NCI-H1436 (cell line): ENCODE measurements at regions not wholly inside any gene's neighbourhood (a gene's known extent, or its start where the extent isn't known, plus 50 kb on each side); places are given as distances from the start of the nearest gene placed in this dataset.
A peak's percentile ranks its signal among the peaks of the same experiment; 100 is the strongest.

Experiments
- DNase-seq: peaks from one replicate; lab custom pipeline; 2025; lab: John Stamatoyannopoulos, UW

DNA sequence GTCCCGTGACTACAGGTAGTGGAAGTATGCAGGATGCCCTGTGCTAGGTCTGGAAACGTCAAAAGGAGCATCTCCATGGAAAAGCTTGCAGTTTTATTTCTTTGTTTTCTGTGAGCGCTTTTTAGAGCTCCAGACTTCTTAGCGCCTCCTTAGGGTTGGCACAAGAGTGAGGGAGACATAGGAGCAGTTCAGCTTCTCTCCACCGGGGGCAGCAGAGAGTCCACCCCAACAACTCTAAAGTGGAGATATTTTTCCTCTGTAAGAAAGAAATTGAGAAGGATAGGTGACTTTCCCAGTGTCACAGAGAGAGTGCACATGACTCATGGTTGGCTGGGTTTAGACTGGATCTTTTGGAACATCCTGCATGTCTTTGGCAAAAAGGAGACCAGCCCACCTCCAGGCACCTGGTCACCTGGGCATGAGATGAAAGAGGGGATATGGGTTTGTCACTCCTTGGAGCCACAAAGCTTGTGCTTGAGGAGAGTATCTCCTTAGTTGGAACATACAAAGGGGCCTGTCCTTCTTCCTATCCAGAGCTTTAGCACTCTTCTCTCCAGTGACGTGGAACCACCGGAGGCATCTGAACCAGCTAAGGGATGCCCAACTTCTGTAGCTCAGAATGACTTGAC lies 637.7 kb downstream of the SEMA5A start:
- DNase-seq = peak; percentile 0

DNA sequence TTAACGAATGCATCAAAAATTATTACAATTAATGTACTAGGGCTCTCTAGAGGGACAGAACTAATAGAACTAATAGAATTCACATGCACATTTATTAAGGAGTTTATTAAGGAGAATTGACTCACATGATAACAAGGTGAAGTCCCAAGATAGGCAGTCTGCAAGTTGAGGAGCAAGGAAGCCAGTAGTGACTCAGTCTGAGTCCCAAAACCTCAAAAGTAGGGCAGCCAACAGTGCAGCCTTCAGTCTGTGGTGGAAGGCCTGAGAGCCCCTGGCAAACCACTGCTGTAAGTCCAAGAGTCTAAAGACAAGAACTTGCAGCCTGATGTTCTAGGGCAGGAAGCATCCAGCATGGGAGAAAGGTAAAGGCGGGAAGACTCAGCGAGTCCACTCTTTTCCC lies 633.8 kb downstream of the SEMA5A start:
- no peak for DNase-seq

DNA sequence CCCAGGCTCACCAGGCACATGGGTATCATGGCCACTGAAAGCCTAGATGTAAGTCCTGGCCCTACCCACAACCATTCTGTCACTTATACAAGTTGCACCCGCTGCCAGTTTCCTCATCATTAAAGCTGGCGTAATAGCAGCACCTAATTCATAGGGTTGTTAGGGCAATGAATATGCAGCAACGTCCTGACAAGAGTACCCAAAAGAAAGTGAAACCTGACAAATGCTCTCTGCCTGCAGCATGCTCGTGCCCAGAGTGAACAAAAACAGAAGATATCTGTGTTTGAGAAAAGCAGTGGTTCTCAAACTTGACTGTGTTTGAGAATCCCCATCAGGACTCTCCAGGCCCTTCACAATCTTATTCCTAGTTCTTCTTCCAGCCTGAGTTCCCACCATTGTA lies 632.4 kb downstream of the SEMA5A start:
- no peak for DNase-seq

- DNase-seq = no peak
These were observed 626.8 kb downstream of the SEMA5A start for GRCh38 chr5:8919096-8919495.

GRCh38 chr5:8923526-8923925 lies 622.3 kb downstream of the SEMA5A start:
- no peak for DNase-seq

DNA sequence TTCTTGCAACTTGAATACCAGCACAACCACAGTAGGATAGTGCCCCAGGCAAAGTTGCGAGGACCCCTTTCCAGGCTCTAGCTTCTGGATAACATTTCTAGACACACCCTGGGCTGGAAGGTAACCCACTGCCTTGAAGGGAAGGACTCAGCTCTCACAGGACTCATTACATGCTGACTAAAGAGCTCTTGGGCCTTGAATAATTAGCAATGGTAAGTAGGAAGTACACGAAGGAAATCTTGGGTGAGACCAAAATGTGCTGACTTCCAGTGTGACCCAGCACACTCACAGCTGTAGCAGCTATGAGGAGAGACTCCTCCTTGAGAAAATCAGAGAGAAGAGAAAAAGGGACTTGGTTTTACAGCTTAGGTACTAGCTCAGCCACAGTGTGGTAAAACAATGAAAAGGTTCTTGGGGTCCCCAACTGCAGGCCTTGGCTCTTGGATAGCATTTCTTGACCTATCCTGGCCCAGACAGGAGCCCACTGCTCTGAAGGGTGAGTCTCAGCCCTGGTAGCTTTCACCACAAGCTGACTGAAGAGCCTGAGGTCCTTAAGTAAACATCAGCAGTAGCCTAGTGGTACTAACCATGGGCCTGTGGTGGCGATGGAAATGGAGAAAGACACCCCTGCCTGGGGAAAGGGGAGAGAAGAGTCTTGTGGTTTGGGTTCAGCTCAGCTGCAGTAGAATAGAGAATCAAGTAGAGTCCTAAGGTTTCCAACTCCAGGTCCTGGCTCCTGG lies 621.7 kb downstream of the SEMA5A start:
- no peak for DNase-seq

GRCh38 chr5:8930021-8930420 lies 615.9 kb downstream of the SEMA5A start:
- DNase-seq = no peak

- DNase-seq = no peak
These were observed 611.4 kb downstream of the SEMA5A start for GRCh38 chr5:8934455-8934854.

- DNase-seq = no peak
These were observed 604.9 kb downstream of the SEMA5A start for GRCh38 chr5:8940934-8941333.

- DNase-seq = no peak
These were observed 602.6 kb downstream of the SEMA5A start for GRCh38 chr5:8943301-8943700.

DNA sequence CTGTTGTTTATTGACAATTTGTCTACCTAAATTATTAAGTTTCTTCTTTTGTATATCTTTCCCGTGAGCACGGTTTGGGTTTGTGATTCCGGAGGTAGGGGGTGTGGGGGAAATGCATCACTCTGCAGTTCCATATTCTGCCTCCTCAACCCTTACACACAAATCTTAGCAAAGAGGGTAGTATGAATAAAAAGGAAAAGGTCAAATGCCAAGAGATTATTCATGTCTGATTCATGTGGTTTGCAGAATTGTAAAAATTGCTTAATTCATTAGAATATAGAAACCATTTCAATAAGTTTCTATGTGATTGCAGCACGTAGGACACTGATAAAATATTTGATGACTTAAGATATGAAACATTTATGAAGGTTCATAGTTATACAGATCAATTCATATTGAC lies 601.9 kb downstream of the SEMA5A start:
- no peak for DNase-seq

DNA sequence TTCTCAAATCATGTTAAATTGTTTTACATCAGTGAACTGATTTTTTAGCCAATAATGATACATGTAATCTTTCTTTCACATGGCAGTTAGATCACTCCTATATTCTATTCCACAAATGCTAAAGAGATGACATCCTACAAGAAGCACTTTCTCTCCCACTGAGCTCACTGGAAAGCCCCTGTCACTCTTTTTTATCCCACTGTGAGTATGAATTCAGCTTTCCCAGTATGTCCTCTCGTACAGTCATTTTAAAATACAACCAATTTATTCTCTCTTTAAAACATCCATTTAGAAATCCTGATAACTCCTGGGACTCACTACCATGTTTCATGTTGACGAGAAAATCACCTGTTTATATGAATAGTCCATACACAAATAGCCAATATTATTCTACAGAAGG lies 599.9 kb downstream of the SEMA5A start:
- DNase-seq = no peak

- no peak for DNase-seq
These were observed 596.0 kb downstream of the SEMA5A start for GRCh38 chr5:8949908-8950307.

DNA sequence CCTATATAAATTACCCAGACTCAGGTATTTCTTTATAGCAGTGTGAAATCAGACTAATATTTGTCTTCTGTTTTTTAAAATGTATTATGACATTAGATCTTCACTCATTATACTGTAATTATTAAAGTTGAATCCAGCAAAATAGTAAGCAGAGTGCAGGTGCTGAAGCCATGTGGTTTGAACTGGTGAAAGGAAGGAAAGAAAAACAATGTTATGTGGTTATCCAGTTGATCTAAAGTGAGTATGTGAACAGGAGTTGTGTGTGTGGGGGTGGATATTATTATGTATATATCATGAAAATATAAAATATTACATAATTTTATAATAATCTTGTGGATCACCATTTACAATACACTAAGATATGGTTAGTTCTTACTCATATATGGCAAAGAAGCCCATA lies 593.7 kb downstream of the SEMA5A start:
- DNase-seq = no peak

DNA sequence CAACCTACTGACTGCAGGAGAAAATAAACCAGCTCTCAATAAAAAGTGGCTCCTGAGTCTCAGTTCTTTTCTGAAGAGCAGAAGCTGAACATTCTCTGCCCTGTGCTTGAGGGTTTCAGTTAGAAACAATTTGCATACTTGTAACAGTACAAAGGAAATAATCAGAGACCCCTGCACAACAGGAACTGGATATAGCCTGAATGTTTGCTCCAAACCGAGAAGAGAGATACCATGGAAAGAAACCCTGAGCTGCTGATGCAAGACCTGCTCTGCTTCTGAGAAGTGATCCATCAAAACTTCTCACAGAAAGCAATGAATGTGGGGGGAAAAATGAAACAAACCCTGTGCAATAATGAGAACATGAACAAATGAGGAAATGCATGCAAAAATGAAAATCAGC lies 592.9 kb downstream of the SEMA5A start:
- no peak for DNase-seq

DNA sequence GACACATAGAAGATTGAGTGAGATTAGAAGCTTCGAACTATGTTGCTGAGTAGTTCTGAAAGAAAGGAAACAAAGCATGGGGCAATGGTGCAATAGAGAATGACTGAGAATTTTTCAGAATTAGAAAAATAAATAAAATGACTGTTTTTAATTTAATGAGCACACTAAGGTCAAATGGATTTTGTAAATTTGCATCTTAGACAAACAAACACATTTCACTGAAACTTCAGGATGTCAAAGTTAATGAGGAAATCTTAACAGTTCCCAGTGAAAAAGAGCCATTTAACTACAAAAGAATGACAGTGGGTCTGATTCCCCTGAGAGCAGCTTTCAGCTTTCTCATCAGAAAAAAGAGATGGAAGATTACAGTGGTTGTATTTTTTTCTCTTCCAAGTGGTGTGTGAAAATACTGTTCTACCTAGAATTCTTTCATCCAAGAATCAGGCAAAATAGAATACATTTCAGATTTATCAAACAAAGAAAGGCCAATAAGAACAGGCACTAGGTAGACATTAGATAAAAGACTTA lies 591.9 kb downstream of the SEMA5A start:
- DNase-seq = no peak

DNA sequence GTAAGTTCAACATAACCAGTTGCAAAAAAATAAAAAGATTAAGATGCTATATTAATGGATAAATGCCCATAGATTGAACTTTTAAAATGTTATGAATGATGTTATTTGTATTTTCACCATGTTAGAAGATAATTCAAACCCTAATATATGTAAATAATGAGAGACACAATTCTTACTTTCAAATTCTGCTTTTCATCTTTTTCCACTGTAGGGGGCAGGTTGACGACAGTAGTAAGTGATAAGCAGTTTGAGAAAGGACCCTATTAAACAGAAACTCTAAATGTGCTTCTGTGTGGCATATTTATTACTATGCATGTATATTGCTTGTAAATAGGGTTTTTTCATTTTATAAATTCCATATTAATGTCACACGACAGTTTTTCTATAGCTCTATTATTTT lies 591.1 kb downstream of the SEMA5A start:
- DNase-seq = no peak

GRCh38 chr5:8956659-8957058 lies 589.2 kb downstream of the SEMA5A start:
- DNase-seq = no peak

DNA sequence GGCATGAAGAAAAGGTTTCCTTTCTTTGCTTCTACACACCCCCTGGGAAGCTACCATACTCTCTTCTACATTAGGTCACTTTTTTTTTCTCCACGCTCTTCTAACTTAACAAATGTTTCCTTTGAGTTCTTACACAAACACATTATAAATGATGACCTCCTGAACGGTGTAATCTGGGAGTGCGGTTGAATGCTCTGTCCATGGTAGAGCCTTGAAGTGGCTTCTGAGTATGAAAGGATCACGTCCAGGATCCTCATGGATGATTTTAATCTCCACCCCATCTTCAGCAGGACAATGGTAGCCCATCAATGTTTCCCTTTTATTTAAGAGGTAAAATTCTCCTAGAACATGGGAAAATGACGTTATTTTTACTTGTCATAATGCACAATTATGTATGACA lies 587.3 kb downstream of the SEMA5A start:
- DNase-seq = no peak

GRCh38 chr5:8961219-8961618 lies 584.7 kb downstream of the SEMA5A start:
- DNase-seq = no peak

DNA sequence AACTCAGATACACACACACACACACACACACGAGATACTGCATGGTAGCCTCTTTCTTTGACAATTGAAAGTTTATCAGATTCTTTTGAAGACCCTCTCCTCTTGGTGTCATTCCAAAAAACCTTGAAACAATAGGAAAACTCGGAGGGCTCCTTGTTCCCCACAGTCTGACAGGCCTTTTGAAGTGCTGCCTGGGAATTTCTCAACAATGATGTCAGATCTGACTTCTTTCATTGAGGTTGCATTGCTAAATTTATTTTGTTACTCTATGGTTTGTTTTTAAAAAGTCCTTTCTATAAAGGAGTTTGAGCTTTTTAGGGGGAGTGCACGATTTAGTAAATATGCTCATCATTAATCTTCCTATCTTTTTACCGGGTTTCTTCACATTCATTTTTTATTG lies 583.9 kb downstream of the SEMA5A start:
- DNase-seq = no peak

DNA sequence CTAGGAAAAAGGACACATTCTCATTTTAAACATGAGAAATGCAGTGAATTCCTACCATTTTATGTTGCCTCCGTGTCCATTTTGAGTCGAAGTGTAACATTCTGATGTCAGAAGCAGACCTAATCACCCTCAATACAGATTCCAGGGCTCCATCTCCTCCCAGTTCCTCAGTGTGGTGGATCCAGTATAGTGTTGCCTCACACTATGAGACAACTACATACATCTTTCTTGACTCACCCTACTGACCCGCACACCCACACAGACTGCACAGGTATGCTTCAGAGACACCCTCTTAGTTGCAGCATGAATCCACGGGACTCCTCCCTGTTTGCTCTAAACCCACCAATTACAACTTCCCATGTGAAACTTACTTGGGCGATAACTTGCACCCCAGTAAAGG lies 564.9 kb downstream of the SEMA5A start:
- DNase-seq = no peak

DNA sequence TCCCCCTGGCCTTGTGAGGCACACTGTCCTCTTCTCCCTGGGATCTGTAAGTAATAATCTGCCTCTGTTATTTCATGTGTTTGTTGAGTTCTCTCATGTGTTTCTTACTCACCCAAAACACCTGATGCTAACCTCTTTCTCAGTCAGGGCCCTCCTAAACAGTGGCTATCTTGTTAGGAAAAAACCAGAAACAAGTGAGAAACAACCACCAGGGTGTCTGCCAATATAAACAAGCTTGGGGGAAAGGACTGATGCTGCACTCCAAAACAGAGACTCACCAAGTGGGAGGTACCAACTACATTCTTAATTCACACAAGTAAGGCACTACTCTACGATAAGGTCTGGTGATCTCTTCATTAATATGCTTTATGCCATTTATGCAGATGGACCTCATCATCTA lies 564.4 kb downstream of the SEMA5A start:
- DNase-seq = no peak

GRCh38 chr5:8984386-8984785 lies 561.5 kb downstream of the SEMA5A start:
- DNase-seq = no peak
